ENCODE measurements at regions not wholly inside any gene's neighbourhood (a gene's known extent, or its start where the extent isn't known, plus 50 kb on each side); places are given as distances from the start of the nearest gene placed in this dataset.

DNA sequence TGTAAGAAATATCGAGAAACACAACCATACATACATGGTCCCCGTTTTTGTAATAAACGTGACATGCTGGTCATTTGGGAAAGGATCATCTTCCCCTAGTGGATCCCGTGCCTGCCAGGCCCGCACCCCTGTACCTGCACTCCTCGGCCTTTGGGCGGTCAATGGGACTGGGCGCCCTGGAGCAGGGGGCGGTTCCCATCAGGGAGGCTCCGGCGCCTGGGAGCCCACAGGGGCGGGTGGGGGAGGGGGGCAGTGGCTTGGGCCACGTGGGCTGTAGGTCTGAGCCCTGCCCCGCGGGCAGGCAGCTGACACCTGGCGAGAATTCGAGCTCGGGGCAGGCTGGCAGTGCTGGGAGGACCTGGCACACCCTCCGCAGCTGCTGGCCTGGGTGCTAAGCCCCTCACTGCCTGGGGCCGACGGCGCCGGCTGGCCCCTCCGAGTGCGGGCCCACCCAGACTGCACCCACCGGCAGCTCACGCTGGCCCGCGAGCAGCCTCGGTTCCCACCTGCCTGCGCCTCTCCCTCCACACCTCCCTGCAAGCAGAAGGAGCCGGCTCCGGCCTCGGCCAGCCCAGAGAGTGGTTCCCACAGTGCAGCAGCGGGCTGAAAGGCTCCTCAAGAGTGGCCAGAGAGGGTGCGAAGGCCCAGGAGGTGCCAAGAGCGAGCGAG, 361.6 kb upstream of the GRM3 start:
- H3K27me3 ChIP-seq (ENCODE audit: control insufficient read depth, extremely low read depth, insufficient read depth, low read length): no peaks in the 10 kb centered on the region
- no peaks in the 10 kb centered on the region for H3K9me1 ChIP-seq (ENCODE audit: control insufficient read depth, extremely low read depth, insufficient read depth, low read length)
- H3K4me3 ChIP-seq (ENCODE audit: control insufficient read depth in 2 of 3, extremely low read depth in 1 of 3, insufficient read depth in 2 of 3, low read depth in 1 of 3, low read length in 3 of 3): no peak overlapping the region
- DNase-seq (ENCODE audit: low read depth, low spot score) (no peak), FAIRE-seq (no peak)
- H3K9ac ChIP-seq (ENCODE audit: control insufficient read depth, extremely low read depth, insufficient read depth, low read length): no peak overlapping the region
- H3K79me2 ChIP-seq (ENCODE audit: control insufficient read depth, insufficient read depth, low read length): no peaks in the 10 kb centered on the region
- H2AFZ ChIP-seq (ENCODE audit: control insufficient read depth, low read length): no peak overlapping the region
- H3K4me1 ChIP-seq (ENCODE audit: control insufficient read depth, extremely low read depth, insufficient read depth, low read length): no peaks in the 10 kb centered on the region
- no peak overlapping the region for H3K4me2 ChIP-seq (ENCODE audit: control insufficient read depth, extremely low read depth, insufficient read depth, low read depth, low read length)
- no peaks in the 10 kb centered on the region for H4K20me1 ChIP-seq (ENCODE audit: control insufficient read depth, extremely low read depth, insufficient read depth, low read length)
- H3K27ac ChIP-seq (ENCODE audit: control insufficient read depth, insufficient read depth, low read length): no peak overlapping the region
- dilution Hi-C loops (cut with MboI; ENCODE audit: extremely low pct_ligation_motif_present, low sequenced_read_pairs): no loop called here
- TF ChIP-seq, protein P1, sequence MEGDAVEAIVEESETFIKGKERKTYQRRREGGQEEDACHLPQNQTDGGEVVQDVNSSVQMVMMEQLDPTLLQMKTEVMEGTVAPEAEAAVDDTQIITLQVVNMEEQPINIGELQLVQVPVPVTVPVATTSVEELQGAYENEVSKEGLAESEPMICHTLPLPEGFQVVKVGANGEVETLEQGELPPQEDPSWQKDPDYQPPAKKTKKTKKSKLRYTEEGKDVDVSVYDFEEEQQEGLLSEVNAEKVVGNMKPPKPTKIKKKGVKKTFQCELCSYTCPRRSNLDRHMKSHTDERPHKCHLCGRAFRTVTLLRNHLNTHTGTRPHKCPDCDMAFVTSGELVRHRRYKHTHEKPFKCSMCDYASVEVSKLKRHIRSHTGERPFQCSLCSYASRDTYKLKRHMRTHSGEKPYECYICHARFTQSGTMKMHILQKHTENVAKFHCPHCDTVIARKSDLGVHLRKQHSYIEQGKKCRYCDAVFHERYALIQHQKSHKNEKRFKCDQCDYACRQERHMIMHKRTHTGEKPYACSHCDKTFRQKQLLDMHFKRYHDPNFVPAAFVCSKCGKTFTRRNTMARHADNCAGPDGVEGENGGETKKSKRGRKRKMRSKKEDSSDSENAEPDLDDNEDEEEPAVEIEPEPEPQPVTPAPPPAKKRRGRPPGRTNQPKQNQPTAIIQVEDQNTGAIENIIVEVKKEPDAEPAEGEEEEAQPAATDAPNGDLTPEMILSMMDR (optimal IDR thresholded peaks at IDR 0.05 in 1 of 3, IDR thresholded peaks at IDR 0.05 in 1 of 3, conservative IDR thresholded peaks at IDR 0.05 in 1 of 3; ENCODE audit: extremely low read depth in 1 of 3, insufficient read depth in 2 of 3, low read length in 3 of 3): no peak
- no peak for TF ChIP-seq EZH2 (IDR thresholded peaks at IDR 0.05; ENCODE audit: low read length)
- H3K9me3 ChIP-seq (ENCODE audit: control insufficient read depth, low read depth, low read length): no peaks in the 10 kb centered on the region
- H3K36me3 ChIP-seq (ENCODE audit: control insufficient read depth in 2 of 2, extremely low read depth in 1 of 2, insufficient read depth in 2 of 2, low read length in 2 of 2): no peaks in the 10 kb centered on the region

DNA sequence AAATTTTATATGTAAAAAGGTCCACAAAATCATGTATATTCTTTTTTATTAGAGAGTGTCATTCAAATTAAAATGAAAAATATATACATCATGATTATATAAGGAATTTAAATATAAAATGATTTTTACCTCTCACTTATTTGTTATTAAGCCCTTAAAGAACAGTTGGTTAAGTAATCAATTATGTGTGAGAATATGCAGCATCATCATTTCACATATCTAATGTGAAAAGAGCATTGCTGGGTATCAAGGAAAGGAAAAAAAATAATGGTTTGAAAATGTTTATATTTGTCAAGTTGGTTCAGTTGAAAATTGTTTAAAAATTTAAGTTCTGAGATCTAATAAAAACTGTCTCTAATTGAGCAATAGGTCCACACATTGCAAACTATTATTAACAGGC, 363.6 kb upstream of the GRM3 start:
- Histone ChIP-seq H3K9ac (ENCODE audit: control insufficient read depth, extremely low read depth, insufficient read depth, low read length) (no peak overlapping the region), H2AFZ (ENCODE audit: control insufficient read depth, low read length) (no peak overlapping the region), H3K4me2 (ENCODE audit: control insufficient read depth, extremely low read depth, insufficient read depth, low read depth, low read length) (no peak overlapping the region), H3K4me3 (ENCODE audit: control insufficient read depth in 2 of 3, extremely low read depth in 1 of 3, insufficient read depth in 2 of 3, low read depth in 1 of 3, low read length in 3 of 3) (no peak overlapping the region), H4K20me1 (ENCODE audit: control insufficient read depth, extremely low read depth, insufficient read depth, low read length) (no peaks in the 10 kb centered on the region), H3K36me3 (ENCODE audit: control insufficient read depth in 2 of 2, extremely low read depth in 1 of 2, insufficient read depth in 2 of 2, low read length in 2 of 2) (no peaks in the 10 kb centered on the region), H3K4me1 (ENCODE audit: control insufficient read depth, extremely low read depth, insufficient read depth, low read length) (no peaks in the 10 kb centered on the region), H3K27ac (ENCODE audit: control insufficient read depth, insufficient read depth, low read length) (no peak overlapping the region), H3K9me3 (ENCODE audit: control insufficient read depth, low read depth, low read length) (no peaks in the 10 kb centered on the region), H3K27me3 (ENCODE audit: control insufficient read depth, extremely low read depth, insufficient read depth, low read length) (no peaks in the 10 kb centered on the region), H3K9me1 (ENCODE audit: control insufficient read depth, extremely low read depth, insufficient read depth, low read length) (no peaks in the 10 kb centered on the region), H3K79me2 (ENCODE audit: control insufficient read depth, insufficient read depth, low read length) (no peaks in the 10 kb centered on the region)
- FAIRE-seq (no peak), DNase-seq (ENCODE audit: low read depth, low spot score) (no peak)
- dilution Hi-C loops (cut with MboI; ENCODE audit: extremely low pct_ligation_motif_present, low sequenced_read_pairs): no loop called here
- TF ChIP-seq EZH2 (IDR thresholded peaks at IDR 0.05; ENCODE audit: low read length): no peak
- TF ChIP-seq, protein P1 (optimal IDR thresholded peaks at IDR 0.05 in 1 of 3, IDR thresholded peaks at IDR 0.05 in 1 of 3, conservative IDR thresholded peaks at IDR 0.05 in 1 of 3; ENCODE audit: extremely low read depth in 1 of 3, insufficient read depth in 2 of 3, low read length in 3 of 3): no peak

Measured in keratinocyte (primary cell).